Endothelial cell (in vitro differentiated cells): ENCODE measurements at regions not wholly inside any gene's neighbourhood (a gene's known extent, or its start where the extent isn't known, plus 50 kb on each side); places are given as distances from the start of the nearest gene placed in this dataset.

Experiments
- DNase-seq: peaks from one replicate; pipeline ENCODE4 v3.0.0; 2021; ENCODE audit warnings: low spot score
- H3K27ac Mint-ChIP-seq: one replicate; pipeline ENCODE4 v1.8.0; 2021; ENCODE audit warnings: mixed read lengths, inconsistent platforms; ENCODE audit not compliant: unreplicated experiment
- H3K27me3 Mint-ChIP-seq: one replicate; pipeline ENCODE4 v1.8.0; 2021; ENCODE audit warnings: mild to moderate bottlenecking, moderate library complexity, mixed read lengths, inconsistent platforms; ENCODE audit not compliant: unreplicated experiment
- H3K36me3 Mint-ChIP-seq: one replicate; pipeline ENCODE4 v1.8.0; 2021; ENCODE audit warnings: mild to moderate bottlenecking, low read depth, mixed read lengths, inconsistent platforms; ENCODE audit not compliant: unreplicated experiment
- H3K4me1 Mint-ChIP-seq: one replicate; pipeline ENCODE4 v1.8.0; 2021; ENCODE audit warnings: mild to moderate bottlenecking, mixed read lengths, inconsistent platforms; ENCODE audit not compliant: unreplicated experiment
- H3K4me3 Mint-ChIP-seq: one replicate; pipeline ENCODE4 v1.8.0; 2021; ENCODE audit warnings: mild to moderate bottlenecking, mixed read lengths, inconsistent platforms; ENCODE audit not compliant: unreplicated experiment
- H3K9me3 Mint-ChIP-seq: one replicate; pipeline ENCODE4 v1.8.0; 2021; ENCODE audit warnings: mixed read lengths, inconsistent platforms; ENCODE audit not compliant: unreplicated experiment
- CTCF ChIP-seq: fragments of 200-600 bp; sonication (generic); IDR thresholded peaks from one replicate; pipeline ENCODE4 v1.5.0; 2021; ENCODE audit warnings: antibody characterized with exemption; ENCODE audit not compliant: unreplicated experiment

DNA sequence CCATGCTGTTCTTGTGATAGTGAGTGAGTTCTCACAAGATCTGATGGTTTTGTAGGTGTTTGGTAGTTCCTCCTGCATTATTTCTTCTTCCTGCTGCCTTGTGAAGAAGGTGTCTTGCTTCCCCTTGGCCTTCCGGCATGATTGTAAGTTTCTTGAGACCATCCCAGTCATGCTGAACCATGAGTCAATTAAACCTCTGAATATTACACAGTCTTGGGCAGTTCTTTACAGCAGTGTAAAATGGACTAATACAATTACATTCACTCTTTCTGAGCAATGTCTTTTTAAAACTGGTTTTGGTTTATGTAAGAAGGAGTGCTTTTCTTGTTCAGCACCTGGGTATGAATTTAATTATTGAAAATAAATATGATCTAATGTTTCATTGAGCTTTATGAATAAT lies 50.7 kb upstream of the ARRDC3 start:
- no peaks in the 10 kb centered on the region for H3K36me3 Mint-ChIP-seq
- peaks cover 2% of the 10 kb centered on the region for H3K4me1 Mint-ChIP-seq
- H3K27ac Mint-ChIP-seq: no peak overlapping the region
- peaks cover 1% of the 10 kb centered on the region for H3K27me3 Mint-ChIP-seq
- no peak for DNase-seq
- no peak overlapping the region for H3K4me3 Mint-ChIP-seq
- no peak for TF ChIP-seq CTCF
- H3K9me3 Mint-ChIP-seq: no peaks in the 10 kb centered on the region
